ENCODE measurements at regions not wholly inside any gene's neighbourhood (a gene's known extent, or its start where the extent isn't known, plus 50 kb on each side); places are given as distances from the start of the nearest gene placed in this dataset.

DNA sequence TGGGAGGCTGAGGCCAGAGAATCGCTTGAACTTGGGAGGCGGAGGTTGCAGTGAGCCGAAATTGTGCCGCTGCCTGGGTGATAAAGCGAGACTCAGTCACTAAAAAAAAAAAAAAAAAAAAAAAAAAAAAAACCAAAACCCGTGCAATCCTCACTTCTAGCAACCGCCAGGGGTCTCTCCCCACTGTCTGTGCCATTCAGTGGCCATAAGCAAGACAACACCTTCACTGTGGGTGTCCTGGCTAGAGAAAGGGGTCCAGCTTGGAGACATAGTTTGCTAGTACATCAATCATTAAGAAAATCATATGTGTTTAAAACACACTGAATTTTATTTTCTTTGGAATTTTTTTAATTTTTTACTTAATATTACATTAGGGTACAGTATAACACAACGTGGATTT, 68.2 kb downstream of the RASL11A start:
- TF ChIP-seq YY1 (IDR thresholded peaks at IDR 0.05; ENCODE audit: insufficient read depth, insufficient read length) (no peak), ZNF274 (IDR thresholded peaks at IDR 0.05; ENCODE audit: low read depth, low read length) (no peak), SUZ12 (IDR thresholded peaks at IDR 0.05; ENCODE audit: extremely low read depth, insufficient read depth, insufficient read length) (no peak)
